KG1 (cell line): ENCODE measurements at regions not wholly inside any gene's neighbourhood (a gene's known extent, or its start where the extent isn't known, plus 50 kb on each side); places are given as distances from the start of the nearest gene placed in this dataset.

Source experiments
- DNase-seq: peaks from one replicate; lab custom pipeline; 2025; lab: John Stamatoyannopoulos, UW

GRCh38 chr2:145144131-145144728 lies 624.3 kb upstream of the ZEB2 start:
- no peak for DNase-seq

GRCh38 chr2:145141981-145142380 lies 622.1 kb upstream of the ZEB2 start:
- no peak for DNase-seq

GRCh38 chr2:145140658-145141057 lies 620.7 kb upstream of the ZEB2 start:
- no peak for DNase-seq

GRCh38 chr2:145138626-145139025 lies 618.7 kb upstream of the ZEB2 start:
- no peak for DNase-seq

GRCh38 chr2:145137901-145138300 lies 618.0 kb upstream of the ZEB2 start:
- no peak for DNase-seq

GRCh38 chr2:145137211-145137610 lies 617.3 kb upstream of the ZEB2 start:
- no peak for DNase-seq

GRCh38 chr2:145136702-145137101 lies 616.8 kb upstream of the ZEB2 start:
- no peak for DNase-seq

GRCh38 chr2:145126146-145126545 lies 606.2 kb upstream of the ZEB2 start:
- no peak for DNase-seq

- DNase-seq: no peak
These were observed 604.2 kb upstream of the ZEB2 start for GRCh38 chr2:145124085-145124484.

GRCh38 chr2:145123606-145124005 lies 603.7 kb upstream of the ZEB2 start:
- DNase-seq: no peak

GRCh38 chr2:145119225-145119624 lies 599.3 kb upstream of the ZEB2 start:
- no peak for DNase-seq

GRCh38 chr2:145116834-145117725 lies 597.2 kb upstream of the ZEB2 start:
- no peak for DNase-seq

GRCh38 chr2:145116056-145116455 lies 596.1 kb upstream of the ZEB2 start:
- no peak for DNase-seq

GRCh38 chr2:145114726-145115125 lies 594.8 kb upstream of the ZEB2 start:
- DNase-seq: no peak

GRCh38 chr2:145112467-145112866 lies 592.5 kb upstream of the ZEB2 start:
- no peak for DNase-seq

- DNase-seq: no peak
These were observed 590.9 kb upstream of the ZEB2 start for GRCh38 chr2:145110668-145111356.

- no peak for DNase-seq
These were observed 589.2 kb upstream of the ZEB2 start for GRCh38 chr2:145108959-145109710.

- DNase-seq: no peak
These were observed 588.5 kb upstream of the ZEB2 start for GRCh38 chr2:145108361-145108778.

GRCh38 chr2:145106293-145106692 lies 586.4 kb upstream of the ZEB2 start:
- no peak for DNase-seq

GRCh38 chr2:145102706-145103105 lies 582.8 kb upstream of the ZEB2 start:
- DNase-seq: no peak

GRCh38 chr2:145100301-145100700 lies 580.4 kb upstream of the ZEB2 start:
- DNase-seq: no peak

GRCh38 chr2:145096582-145096981 lies 576.7 kb upstream of the ZEB2 start:
- no peak for DNase-seq
